ENCODE measurements at regions not wholly inside any gene's neighbourhood (a gene's known extent, or its start where the extent isn't known, plus 50 kb on each side); places are given as distances from the start of the nearest gene placed in this dataset.

- H3K4me1 ChIP-seq (ENCODE audit: control insufficient read depth in 2 of 3, insufficient read depth in 2 of 3, low read depth in 1 of 3, low read length in 3 of 3): no peaks in the 10 kb centered on the region
Measured at GRCh38 chr4:38255572-38255971, 295.4 kb downstream of the PTTG2 start.

GRCh38 chr4:38266616-38267015 is 306.4 kb downstream of the PTTG2 start:
- Histone ChIP-seq H3K27me3 (ENCODE audit: control insufficient read depth, insufficient read depth, low read length) (no peaks in the 10 kb centered on the region), H3K27ac (ENCODE audit: low read depth in 2 of 2, low read length in 2 of 2) (no peak overlapping the region), H3K4me3 (ENCODE audit: low read length in 3 of 3) (no peak overlapping the region), H3K36me3 (ENCODE audit: control insufficient read depth in 2 of 3, insufficient read depth in 3 of 3, low read length in 3 of 3) (no peaks in the 10 kb centered on the region), H3K9ac (ENCODE audit: low read length in 3 of 3) (no peak overlapping the region), H3K4me1 (ENCODE audit: control insufficient read depth in 2 of 3, insufficient read depth in 2 of 3, low read depth in 1 of 3, low read length in 3 of 3) (no peaks in the 10 kb centered on the region), H3K9me3 (ENCODE audit: control insufficient read depth in 2 of 3, insufficient read depth in 1 of 3, low read length in 3 of 3) (no peaks in the 10 kb centered on the region)
- FAIRE-seq (no peak), DNase-seq (no peak)
- no peak for TF ChIP-seq CTCF (IDR thresholded peaks at IDR 0.05; ENCODE audit: borderline replicate concordance, extremely low read depth, insufficient read depth)
- intact Hi-C loops (cut with DNase I): no loop called here

More at GRCh38 chr4:38255572-38255971, 295.4 kb downstream of the PTTG2 start:
- H3K27ac ChIP-seq (ENCODE audit: low read depth in 2 of 2, low read length in 2 of 2): no peak overlapping the region
- DNase-seq (no peak), FAIRE-seq (no peak)
- peaks cover 0 to 4% (median 3%) of the 10 kb centered on the region in 3 donors for H3K9me3 ChIP-seq (ENCODE audit: control insufficient read depth in 2 of 3, insufficient read depth in 1 of 3, low read length in 3 of 3)
- no peak overlapping the region for H3K9ac ChIP-seq (ENCODE audit: low read length in 3 of 3)
- no peak for TF ChIP-seq CTCF (IDR thresholded peaks at IDR 0.05; ENCODE audit: borderline replicate concordance, extremely low read depth, insufficient read depth)
- no peak overlapping the region for H3K4me3 ChIP-seq (ENCODE audit: low read length in 3 of 3)
- no peaks in the 10 kb centered on the region for H3K27me3 ChIP-seq (ENCODE audit: control insufficient read depth, insufficient read depth, low read length)
- H3K36me3 ChIP-seq (ENCODE audit: control insufficient read depth in 2 of 3, insufficient read depth in 3 of 3, low read length in 3 of 3): no peaks in the 10 kb centered on the region
- intact Hi-C loops (cut with DNase I): no loop called here

GRCh38 chr4:38268108-38268820 is 308.1 kb downstream of the PTTG2 start:
- Histone ChIP-seq H3K9me3 (ENCODE audit: control insufficient read depth in 2 of 3, insufficient read depth in 1 of 3, low read length in 3 of 3) (no peaks in the 10 kb centered on the region), H3K27me3 (ENCODE audit: control insufficient read depth, insufficient read depth, low read length) (no peaks in the 10 kb centered on the region), H3K4me3 (ENCODE audit: low read length in 3 of 3) (no peak overlapping the region), H3K36me3 (ENCODE audit: control insufficient read depth in 2 of 3, insufficient read depth in 3 of 3, low read length in 3 of 3) (no peaks in the 10 kb centered on the region), H3K4me1 (ENCODE audit: control insufficient read depth in 2 of 3, insufficient read depth in 2 of 3, low read depth in 1 of 3, low read length in 3 of 3) (no peaks in the 10 kb centered on the region), H3K27ac (ENCODE audit: low read depth in 2 of 2, low read length in 2 of 2) (no peak overlapping the region), H3K9ac (ENCODE audit: low read length in 3 of 3) (no peak overlapping the region)
- no peak for DNase-seq
- no peak for FAIRE-seq
- intact Hi-C loops (cut with DNase I): no loop called here
- TF ChIP-seq CTCF (IDR thresholded peaks at IDR 0.05; ENCODE audit: borderline replicate concordance, extremely low read depth, insufficient read depth): no peak

- H3K9me3 ChIP-seq (ENCODE audit: control insufficient read depth in 2 of 3, insufficient read depth in 1 of 3, low read length in 3 of 3): no peaks in the 10 kb centered on the region
- intact Hi-C loops (cut with DNase I): no loop called here
- FAIRE-seq: no peak
- no peak for TF ChIP-seq CTCF (IDR thresholded peaks at IDR 0.05; ENCODE audit: borderline replicate concordance, extremely low read depth, insufficient read depth)
- no peaks in the 10 kb centered on the region for H3K4me1 ChIP-seq (ENCODE audit: control insufficient read depth in 2 of 3, insufficient read depth in 2 of 3, low read depth in 1 of 3, low read length in 3 of 3)
- no peak overlapping the region for H3K9ac ChIP-seq (ENCODE audit: low read length in 3 of 3)
- H3K27me3 ChIP-seq (ENCODE audit: control insufficient read depth, insufficient read depth, low read length): no peaks in the 10 kb centered on the region
- no peaks in the 10 kb centered on the region for H3K36me3 ChIP-seq (ENCODE audit: control insufficient read depth in 2 of 3, insufficient read depth in 3 of 3, low read length in 3 of 3)
- DNase-seq: no peak
- no peak overlapping the region for H3K27ac ChIP-seq (ENCODE audit: low read depth in 2 of 2, low read length in 2 of 2)
- no peak overlapping the region for H3K4me3 ChIP-seq (ENCODE audit: low read length in 3 of 3)
Measured at GRCh38 chr4:38268837-38269236, 308.6 kb downstream of the PTTG2 start.

Measured in kidney (tissue), 13 donors.